ENCODE measurements at regions not wholly inside any gene's neighbourhood (a gene's known extent, or its start where the extent isn't known, plus 50 kb on each side); places are given as distances from the start of the nearest gene placed in this dataset.

GRCh38 chr2:176443946-176444345 is 174.7 kb downstream of the MTX2 start:
- TF ChIP-seq CTCF (IDR thresholded peaks at IDR 0.05; ENCODE audit: low read depth, low read length, missing control alignments): no peak
- H3K4me3 ChIP-seq (ENCODE audit: low read depth, low read length): no peak overlapping the region
- no peak for DNase-seq (ENCODE audit: low read depth)
- in situ Hi-C loops (cut with HindIII; ENCODE audit: low sequenced_read_pairs): no loop called here

GRCh38 chr2:176445956-176446355 is 176.7 kb downstream of the MTX2 start:
- H3K4me3 ChIP-seq (ENCODE audit: low read depth, low read length): no peak overlapping the region
- in situ Hi-C loops (cut with HindIII; ENCODE audit: low sequenced_read_pairs): no loop called here
- TF ChIP-seq CTCF (IDR thresholded peaks at IDR 0.05; ENCODE audit: low read depth, low read length, missing control alignments): no peak
- DNase-seq (ENCODE audit: low read depth): peak; percentile 20

- TF ChIP-seq CTCF (IDR thresholded peaks at IDR 0.05; ENCODE audit: low read depth, low read length, missing control alignments): no peak
- in situ Hi-C loops (cut with HindIII; ENCODE audit: low sequenced_read_pairs): no loop called here
- no peak overlapping the region for H3K4me3 ChIP-seq (ENCODE audit: low read depth, low read length)
- no peak for DNase-seq (ENCODE audit: low read depth)
Measured at GRCh38 chr2:176446718-176447414, 177.6 kb downstream of the MTX2 start.

GRCh38 chr2:176447616-176448015 is 178.4 kb downstream of the MTX2 start:
- TF ChIP-seq CTCF (IDR thresholded peaks at IDR 0.05; ENCODE audit: low read depth, low read length, missing control alignments): no peak
- in situ Hi-C loops (cut with HindIII; ENCODE audit: low sequenced_read_pairs): no loop called here
- DNase-seq (ENCODE audit: low read depth): no peak
- no peak overlapping the region for H3K4me3 ChIP-seq (ENCODE audit: low read depth, low read length)

- in situ Hi-C loops (cut with HindIII; ENCODE audit: low sequenced_read_pairs): no loop called here
- DNase-seq (ENCODE audit: low read depth): no peak
- H3K4me3 ChIP-seq (ENCODE audit: low read depth, low read length): no peak overlapping the region
- TF ChIP-seq CTCF (IDR thresholded peaks at IDR 0.05; ENCODE audit: low read depth, low read length, missing control alignments): no peak
Measured at GRCh38 chr2:176449852-176450251, 180.6 kb downstream of the MTX2 start.

GRCh38 chr2:176453784-176454183 is 184.5 kb downstream of the MTX2 start:
- no peak overlapping the region for H3K4me3 ChIP-seq (ENCODE audit: low read depth, low read length)
- DNase-seq (ENCODE audit: low read depth): no peak
- in situ Hi-C loops (cut with HindIII; ENCODE audit: low sequenced_read_pairs): no loop called here
- no peak for TF ChIP-seq CTCF (IDR thresholded peaks at IDR 0.05; ENCODE audit: low read depth, low read length, missing control alignments)

All from astrocyte of the cerebellum (primary cell).